HEK293T (cell line): ENCODE measurements at regions not wholly inside any gene's neighbourhood (a gene's known extent, or its start where the extent isn't known, plus 50 kb on each side); places are given as distances from the start of the nearest gene placed in this dataset.

Experiments
- CTCF ChIA-PET: fragments of 350-600 bp; formaldehyde crosslinking; extraction: SDS; loops from one replicate; lab custom pipeline; 2021; ENCODE audit warnings: antibody characterized with exemption, inconsistent platforms; lab: Yijun Ruan, JAX
- POLR2A ChIA-PET: fragments of 350-600 bp; formaldehyde crosslinking; extraction: SDS; loops from one replicate; lab custom pipeline; 2020; ENCODE audit warnings: antibody characterized with exemption, inconsistent platforms; lab: Yijun Ruan, JAX
- DNase-seq: peaks from one replicate; pipeline ENCODE4 v3.0.0; 2012; ENCODE audit warnings: mixed read lengths; ENCODE audit errors: extremely low spot score
- ARNT ChIP-seq: fragments of 450-650 bp; IDR thresholded peaks from 2 replicates; pipeline ENCODE4 v1.6.1; 2017; ENCODE audit warnings: mild to moderate bottlenecking
- BHLHE40 ChIP-seq: fragments of 450-650 bp; IDR thresholded peaks from 2 replicates; pipeline ENCODE4 v1.6.1; 2016; ENCODE audit warnings: mild to moderate bottlenecking, moderate library complexity, borderline replicate concordance
- CTBP1 ChIP-seq: fragments of 450-650 bp; IDR thresholded peaks from 2 replicates; pipeline ENCODE4 v1.6.1; 2016; ENCODE audit warnings: borderline replicate concordance
- ELF4 ChIP-seq: fragments of 450-650 bp; IDR thresholded peaks from 2 replicates; pipeline ENCODE4 v1.6.1; 2017; ENCODE audit warnings: antibody characterized with exemption
- FOXA1 ChIP-seq: fragments of 450-650 bp; IDR thresholded peaks from 2 replicates; pipeline ENCODE4 v1.6.1; 2016; ENCODE audit warnings: mild to moderate bottlenecking
- FOXK2 ChIP-seq: fragments of 450-650 bp; IDR thresholded peaks from 2 replicates; pipeline ENCODE4 v1.6.1; 2016; ENCODE audit warnings: mild to moderate bottlenecking
- FOXM1 ChIP-seq: fragments of 450-650 bp; IDR thresholded peaks from 2 replicates; pipeline ENCODE4 v1.6.1; 2017; ENCODE audit warnings: mild to moderate bottlenecking, borderline replicate concordance
- HDGF ChIP-seq: fragments of 450-650 bp; IDR thresholded peaks from 2 replicates; pipeline ENCODE4 v1.6.1; 2017; ENCODE audit warnings: antibody characterized with exemption, borderline replicate concordance
- L3MBTL2 ChIP-seq: fragments of 450-650 bp; conservative IDR thresholded peaks from 2 replicates; pipeline ENCODE4 v1.6.1; 2016; ENCODE audit warnings: mild to moderate bottlenecking
- LEF1 ChIP-seq: fragments of 450-650 bp; IDR thresholded peaks from 2 replicates; pipeline ENCODE4 v1.6.1; 2017; ENCODE audit warnings: mild to moderate bottlenecking, borderline replicate concordance
- NFRKB ChIP-seq: fragments of 450-650 bp; IDR thresholded peaks from 2 replicates; pipeline ENCODE4 v1.6.1; 2016; ENCODE audit warnings: mild to moderate bottlenecking, moderate library complexity
- SP1 ChIP-seq: fragments of 450-650 bp; IDR thresholded peaks from 2 replicates; pipeline ENCODE4 v1.6.1; 2017
- SUZ12 ChIP-seq: fragments of 450-650 bp; IDR thresholded peaks from 2 replicates; pipeline ENCODE4 v1.6.1; 2016; ENCODE audit warnings: mild to moderate bottlenecking
- TARDBP ChIP-seq: fragments of 450-650 bp; IDR thresholded peaks from 2 replicates; pipeline ENCODE4 v1.6.1; 2016
- ZNF384 ChIP-seq: fragments of 450-650 bp; IDR thresholded peaks from 2 replicates; pipeline ENCODE4 v1.6.1; 2016
- TF ChIP-seq, protein P1 (sequence below): fragments of 450-650 bp; IDR thresholded peaks from 2 replicates; pipeline ENCODE4 v1.6.1; 2016

DNA sequence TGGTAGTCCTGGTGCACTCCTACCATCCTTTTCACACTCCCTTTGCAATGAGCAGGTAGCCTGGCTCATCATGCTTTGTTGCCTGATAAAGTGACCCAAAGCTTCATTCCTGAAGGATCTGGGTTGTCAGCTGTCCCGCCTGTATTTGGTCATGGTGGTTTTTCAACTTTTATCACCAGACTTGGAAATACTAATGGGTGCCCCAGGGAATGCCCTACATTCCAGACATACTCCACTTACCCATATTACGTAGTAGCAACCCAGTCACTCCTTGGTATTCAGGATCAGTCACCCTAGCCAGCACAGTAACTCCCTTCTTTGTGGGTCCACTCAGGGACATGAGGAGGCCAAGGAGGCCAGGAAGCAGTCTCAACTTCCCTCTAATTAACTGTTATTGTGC, 199.2 kb downstream of the MAFB start:
- TF ChIP-seq FOXM1: no peak
- TF ChIP-seq CTBP1: no peak
- ChIA-PET POLR2A (no interaction called here), CTCF (interaction anchor here (0.7 kb wide), 1 partner anchor 1378 kb away, joined by 3 read pairs; no protein-coding TSS in a partner anchor)
- DNase-seq: no peak

DNA sequence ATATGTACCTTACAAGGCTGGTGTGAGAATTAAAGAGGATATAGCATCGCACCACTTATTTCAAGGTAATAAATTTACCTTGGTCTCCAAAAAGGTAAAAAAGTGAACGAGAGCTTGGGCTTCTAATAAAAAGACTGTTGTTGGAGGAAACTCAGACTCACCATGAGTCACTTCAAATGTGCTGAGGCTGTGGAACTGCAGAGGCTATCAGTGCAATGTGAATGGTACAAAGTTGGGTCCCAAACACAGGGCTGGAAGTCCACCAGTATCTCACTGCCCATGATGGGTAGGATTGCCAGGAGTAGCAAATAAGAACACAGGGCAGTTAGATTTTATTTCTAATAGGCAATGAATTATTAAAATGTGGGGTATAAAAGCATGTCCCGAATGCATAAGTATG, 200.6 kb downstream of the MAFB start:
- no peak for DNase-seq
- TF ChIP-seq CTBP1 (no peak), FOXM1 (no peak), FOXA1 (no peak), LEF1 (no peak), BHLHE40 (no peak), ARNT (no peak), ELF4 (no peak), HDGF (no peak), L3MBTL2 (no peak), NFRKB (no peak)
- TF ChIP-seq, protein P1, sequence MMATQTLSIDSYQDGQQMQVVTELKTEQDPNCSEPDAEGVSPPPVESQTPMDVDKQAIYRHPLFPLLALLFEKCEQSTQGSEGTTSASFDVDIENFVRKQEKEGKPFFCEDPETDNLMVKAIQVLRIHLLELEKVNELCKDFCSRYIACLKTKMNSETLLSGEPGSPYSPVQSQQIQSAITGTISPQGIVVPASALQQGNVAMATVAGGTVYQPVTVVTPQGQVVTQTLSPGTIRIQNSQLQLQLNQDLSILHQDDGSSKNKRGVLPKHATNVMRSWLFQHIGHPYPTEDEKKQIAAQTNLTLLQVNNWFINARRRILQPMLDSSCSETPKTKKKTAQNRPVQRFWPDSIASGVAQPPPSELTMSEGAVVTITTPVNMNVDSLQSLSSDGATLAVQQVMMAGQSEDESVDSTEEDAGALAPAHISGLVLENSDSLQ: no peak
- ChIA-PET POLR2A (no interaction called here), CTCF (no interaction called here)

DNA sequence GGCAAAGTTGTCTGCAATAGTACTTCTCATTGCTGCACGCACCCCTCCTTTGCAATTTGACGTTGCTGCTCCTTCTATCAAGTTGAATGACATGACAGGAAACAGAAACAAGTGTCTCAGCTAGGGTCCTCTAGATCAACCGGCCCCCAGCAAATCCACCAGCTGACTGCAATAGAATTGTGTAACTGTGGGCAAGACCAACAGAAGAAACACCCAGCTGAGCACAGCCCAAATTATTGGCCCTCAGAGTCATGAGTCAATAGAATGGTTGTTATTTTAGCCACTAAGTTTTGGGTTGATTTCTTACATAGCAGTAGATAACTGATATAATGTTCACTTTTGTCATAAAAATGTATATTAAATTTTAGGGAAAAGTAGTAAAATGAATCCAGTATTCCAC, 202.7 kb downstream of the MAFB start:
- DNase-seq: no peak
- TF ChIP-seq FOXA1 (no peak), SUZ12 (no peak), ZNF384 (no peak), TARDBP (no peak), FOXM1 (no peak)
- ChIA-PET CTCF (no interaction called here), POLR2A (no interaction called here)

DNA sequence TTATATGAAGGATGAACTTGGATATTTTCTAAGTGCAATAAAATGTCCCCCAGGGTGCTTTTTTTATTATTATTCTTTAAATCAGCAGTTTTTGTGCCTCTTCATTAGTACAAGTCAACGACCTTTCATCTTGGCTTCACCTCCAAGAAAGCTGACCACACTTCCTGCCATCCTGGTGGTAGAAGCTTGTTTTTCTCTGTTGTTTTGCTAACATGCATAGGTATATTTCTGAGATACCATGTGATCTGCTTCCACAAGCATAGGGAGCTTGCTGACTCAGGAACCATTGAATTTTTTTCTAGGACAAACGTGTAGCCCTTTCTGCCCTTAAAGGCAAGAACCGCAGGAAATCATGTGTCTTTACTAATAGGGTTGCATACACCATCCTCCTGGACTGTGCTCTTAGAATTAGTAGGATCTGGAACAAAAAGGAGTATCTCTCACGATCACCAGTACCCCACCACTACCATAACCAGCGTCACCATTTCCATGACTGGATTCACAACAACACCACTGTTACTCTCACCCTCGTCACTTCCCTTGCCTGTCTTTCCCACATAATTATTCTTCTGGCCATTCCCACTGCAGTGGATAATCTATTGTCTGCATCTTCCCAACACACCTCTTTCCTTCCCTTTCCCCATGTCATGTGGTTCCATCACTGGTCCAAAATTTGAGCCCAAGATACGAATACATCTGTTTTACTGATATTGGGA, 207.1 kb downstream of the MAFB start:
- POLR2A ChIA-PET: no interaction called here

DNA sequence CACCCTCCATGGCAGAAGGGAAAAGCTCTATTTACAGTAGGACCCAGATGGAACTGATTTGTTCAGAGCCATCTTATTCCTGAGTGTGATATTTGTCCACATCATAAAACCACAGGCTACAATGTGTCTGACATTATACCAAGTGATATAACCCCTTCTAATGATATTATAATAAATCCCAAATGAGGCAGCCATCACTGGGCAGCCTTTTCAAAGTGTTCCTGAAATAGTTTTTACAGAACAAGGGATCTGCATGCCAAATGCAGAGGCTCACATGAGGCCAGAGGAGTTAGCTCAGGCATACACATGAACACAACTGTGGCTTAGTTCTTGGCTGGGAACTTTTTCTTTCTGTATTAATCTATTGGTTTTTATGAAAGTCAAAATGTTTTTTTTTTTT, 207.7 kb downstream of the MAFB start:
- TF ChIP-seq LEF1 (no peak), BHLHE40 (no peak), FOXM1 (no peak), SUZ12 (no peak), SP1 (no peak), HDGF (no peak), CTBP1 (no peak), ELF4 (no peak), FOXA1 (no peak), L3MBTL2 (no peak), ZNF384 (no peak), FOXK2 (no peak), NFRKB (no peak), TARDBP (no peak)
- TF ChIP-seq, protein P1: no peak
- ChIA-PET POLR2A (no interaction called here), CTCF (no interaction called here)
- no peak for DNase-seq

More for the DNA sequence above, 207.1 kb downstream of the MAFB start:
- CTCF ChIA-PET: no interaction called here
- no peak for DNase-seq
- TF ChIP-seq, protein P1: no peak
- TF ChIP-seq L3MBTL2 (no peak), SP1 (no peak), ARNT (no peak), FOXM1 (no peak), SUZ12 (no peak)

DNA sequence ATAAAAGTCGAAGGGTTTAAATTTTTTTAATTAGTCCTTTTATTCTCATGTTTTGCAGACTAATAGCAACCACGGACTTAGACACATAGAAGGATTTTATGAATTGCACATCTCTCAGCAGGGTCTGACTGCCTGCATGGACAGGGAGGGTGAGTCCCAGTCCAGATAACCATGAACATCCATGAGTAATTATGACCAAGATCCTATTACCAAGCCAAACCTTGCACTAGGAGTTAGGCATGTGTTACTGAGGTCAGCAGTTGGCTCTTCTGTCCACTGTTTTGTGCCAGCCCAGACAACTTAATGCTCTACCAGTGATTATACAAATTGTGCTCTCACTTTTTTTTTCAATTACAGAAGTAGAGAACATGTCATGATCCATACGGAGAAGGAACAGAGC, 211.2 kb downstream of the MAFB start:
- TF ChIP-seq BHLHE40 (no peak), CTBP1 (no peak), ELF4 (no peak), SUZ12 (no peak), FOXM1 (no peak), TARDBP (no peak), HDGF (no peak), FOXA1 (no peak), SP1 (no peak), LEF1 (no peak), NFRKB (no peak), ARNT (no peak), L3MBTL2 (no peak), FOXK2 (no peak), ZNF384 (no peak)
- TF ChIP-seq, protein P1: no peak
- no peak for DNase-seq
- ChIA-PET POLR2A (no interaction called here), CTCF (no interaction called here)
